K562 (cell line): ENCODE measurements at regions not wholly inside any gene's neighbourhood (a gene's known extent, or its start where the extent isn't known, plus 50 kb on each side); places are given as distances from the start of the nearest gene placed in this dataset.

ENCODE experiments used
- ATAC-seq: fragments of 200-7000 bp; cut with Tn5 transposase; 3 replicates; pipeline ENCODE4 v1.9.1; 2020; ENCODE audit warnings: moderate library complexity
- BruUV-seq: library from RNA; stranded (reverse); fragments of 400-500 nt; replicated peaks from 2 replicates; lab custom pipeline; 2021; lab: Mats Ljungman, UMichigan
- CTCF ChIA-PET: fragments of 300-600 bp; formaldehyde crosslinking; extraction: SDS; loops from one replicate; lab custom pipeline; 2021; ENCODE audit warnings: low intra/inter-chr PET ratio; lab: Yijun Ruan, JAX
- POLR2A ChIA-PET: fragments of 300-600, 350-650 bp; sonication (Branson Sonifier 250); formaldehyde crosslinking; extraction: SDS; loops from one replicate; lab custom pipeline; 2021; ENCODE audit warnings: antibody characterized with exemption, inconsistent platforms; lab: Yijun Ruan, JAX
- DNase-seq, 4 experiments: peaks; one replicate each; pipeline versions ENCODE4 v3.0.0 to v3.0.0-alpha.2; 2011 to 2018; ENCODE audit warnings: low spot score in 3 of 4, mixed read lengths in 3 of 4; ENCODE audit errors: extremely low read depth in 1 of 4
- FAIRE-seq: peaks from 2 replicates; lab custom pipeline; 2011; peaks lifted over from hg19 to GRCh38; lab: Jason Lieb, UNC
- H2AFZ ChIP-seq: 2 replicates; pipeline ENCODE4 v1.6.0; 2011; ENCODE audit warnings: low read depth, low read length, control low read depth, inconsistent platforms
- H3K27ac ChIP-seq: fragments of 200-600 bp; 3 replicates; pipeline ENCODE4 v1.8.0; 2011; ENCODE audit warnings: low read depth, mild to moderate bottlenecking, control low read depth, inconsistent platforms, low read length, moderate library complexity, mixed read lengths; ENCODE audit errors: extremely low read depth
- H3K27me3 ChIP-seq, 2 experiments: fragments of 300-600 bp in 1 of 2; 2 replicates in 1 of 2; 3 replicates in 1 of 2; pipeline versions ENCODE4 v1.6.0 to v1.8.0; 2011; ENCODE audit warnings: inconsistent platforms in 2 of 2, low read length in 2 of 2, mild to moderate bottlenecking in 1 of 2, mixed read lengths in 1 of 2, moderate library complexity in 1 of 2; ENCODE audit not compliant: control insufficient read depth in 2 of 2, insufficient read depth in 2 of 2
- H3K36me3 ChIP-seq: fragments of 300-600 bp; 3 replicates; pipeline ENCODE4 v1.8.0; 2011; ENCODE audit warnings: mild to moderate bottlenecking, low read length, inconsistent platforms; ENCODE audit not compliant: control insufficient read depth, insufficient read depth
- H3K4me1 ChIP-seq, 2 experiments: fragments of 200-600 bp in 1 of 2; replicated peaks in 1 of 2; 2 replicates in 1 of 2; 3 replicates in 1 of 2; pipeline versions ENCODE4 v1.5.1 to v1.8.0; 2011; ENCODE audit warnings: inconsistent platforms in 2 of 2, low read length in 2 of 2, mild to moderate bottlenecking in 1 of 2, mixed read lengths in 1 of 2, moderate library complexity in 1 of 2; ENCODE audit not compliant: control insufficient read depth in 2 of 2, insufficient read depth in 2 of 2
- H3K4me2 ChIP-seq: 2 replicates; pipeline ENCODE4 v1.6.1; 2011; ENCODE audit warnings: low read length, control low read depth, inconsistent platforms, mixed read lengths; ENCODE audit not compliant: insufficient read depth
- H3K4me3 ChIP-seq: fragments of 200-600 bp; sonication (generic), shearing (Covaris generic); 2 replicates; pipeline ENCODE4 v1.5.1; 2016; ENCODE audit warnings: control low read depth, inconsistent platforms
- H3K79me2 ChIP-seq: fragments of 200-600 bp; 3 replicates; pipeline ENCODE4 v1.8.0; 2011; ENCODE audit warnings: low read length, inconsistent platforms; ENCODE audit not compliant: control insufficient read depth, insufficient read depth
- H3K9ac ChIP-seq, 2 experiments: 2 replicates each; pipeline versions ENCODE4 v1.6.0 to v1.6.1; 2011; ENCODE audit warnings: low read depth in 2 of 2, low read length in 2 of 2, control low read depth in 1 of 2, inconsistent platforms in 1 of 2, mild to moderate bottlenecking in 1 of 2, mixed read lengths in 1 of 2; ENCODE audit not compliant: insufficient read depth in 1 of 2
- H3K9me1 ChIP-seq: one replicate; pipeline ENCODE4 v1.6.0; 2011; ENCODE audit warnings: inconsistent platforms, mild to moderate bottlenecking, low read length, moderate library complexity; ENCODE audit not compliant: control insufficient read depth, insufficient read depth
- H3K9me3 ChIP-seq: replicated peaks from 2 replicates; pipeline ENCODE4 v1.5.1; 2011; ENCODE audit warnings: low read depth, low read length, inconsistent platforms; ENCODE audit not compliant: control insufficient read depth, insufficient read depth
- H4K20me1 ChIP-seq: replicated peaks from 2 replicates; pipeline ENCODE4 v1.6.1; 2011; ENCODE audit warnings: low read length, inconsistent platforms, mixed read lengths; ENCODE audit not compliant: control insufficient read depth, insufficient read depth
- E4F1 ChIP-seq: fragments of 250-450 bp; sonication (Bioruptor Pico); IDR thresholded peaks from 2 replicates; pipeline ENCODE4 v1.5.0; 2021; ENCODE audit warnings: mild to moderate bottlenecking, borderline replicate concordance
- MAZ ChIP-seq, 2 experiments: fragments of 450-650 bp in 1 of 2; sonication (generic) in 1 of 2; formaldehyde crosslinking; IDR thresholded peaks in 1 of 2; conservative IDR thresholded peaks in 1 of 2; 2 replicates each; pipeline versions ENCODE4 v1.4.0 to v1.5.0; 2020; ENCODE audit warnings: mild to moderate bottlenecking in 1 of 2, missing genetic modification reagents in 1 of 2
- NFIC ChIP-seq: fragments of 450-650 bp; IDR thresholded peaks from 2 replicates; pipeline ENCODE4 v1.6.1; 2017; ENCODE audit warnings: mild to moderate bottlenecking, inconsistent platforms
- POLR2H ChIP-seq: IDR thresholded peaks from 2 replicates; pipeline ENCODE4 v1.6.1; 2016; ENCODE audit warnings: missing genetic modification characterization, low read depth, mild to moderate bottlenecking, control low read depth, missing compliant biosample characterization, moderate library complexity
- ZNF707 ChIP-seq: fragments of 250-450 bp; sonication (Bioruptor Pico); conservative IDR thresholded peaks from 2 replicates; pipeline ENCODE4 v1.8.0; 2022; ENCODE audit warnings: inconsistent platforms, mild to moderate bottlenecking, moderate library complexity
- WGBS: fragments of 100-300 bp; shearing (Covaris generic); methylation state at CpG from one replicate; pipeline ENCODE4 v1.1.6; 2016; ENCODE audit warnings: low coverage, mixed read lengths; ENCODE audit not compliant: insufficient coverage; ENCODE audit errors: missing lambda C conversion rate; 5-methylcytosine and 5-hydroxymethylcytosine counted together
- in situ Hi-C: fragments of 300-500 bp; cut with MboI; formaldehyde crosslinking; loops from 4 replicates; pipeline ENCODE4 v1.15.0; 2018; ENCODE audit warnings: inconsistent platforms, mixed read lengths
- intact Hi-C: fragments of 100-400 bp; cut with micrococcal nuclease; formaldehyde crosslinking; loops from 2 replicates; pipeline ENCODE4 v1.14.2; 2022

DNA sequence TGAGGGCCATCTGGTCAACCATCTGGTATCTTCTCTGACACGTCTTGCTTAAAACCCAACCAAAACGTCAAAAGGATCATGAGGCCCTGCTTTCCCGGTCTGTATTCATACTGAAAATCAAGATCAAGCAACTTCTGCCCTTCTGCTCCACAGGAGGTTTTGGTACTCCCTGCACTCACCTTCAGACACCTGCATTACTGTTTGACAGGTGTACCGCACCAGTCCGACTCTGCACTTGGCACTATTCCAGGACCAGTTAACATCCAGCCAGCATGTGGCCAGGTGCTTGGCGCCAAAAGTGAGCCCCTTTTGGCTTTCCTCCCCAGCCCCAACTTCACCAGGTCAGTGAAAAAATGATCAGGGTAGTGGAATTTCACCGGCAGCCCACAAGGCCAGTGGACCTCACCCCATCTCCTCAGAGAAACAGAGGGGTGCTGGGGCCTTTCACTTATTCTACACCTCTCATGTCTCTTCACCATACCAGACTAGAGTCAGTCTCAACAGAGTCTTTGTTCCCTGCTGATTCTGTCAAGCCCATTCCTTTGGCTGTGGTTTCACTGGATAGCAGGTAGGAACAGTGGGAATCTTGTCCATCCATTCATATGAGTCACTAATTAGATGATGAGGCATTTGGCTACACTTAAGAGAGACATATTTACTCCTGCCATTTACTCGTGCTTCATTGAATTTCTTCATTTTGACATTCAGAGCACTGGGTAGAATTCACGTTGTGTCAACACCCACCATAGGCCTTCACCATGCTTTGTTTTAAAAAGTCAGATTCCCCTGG lies 85.3 kb downstream of the ZNF726 start:
- H3K4me3 ChIP-seq: no peak overlapping the region
- no peak overlapping the region for H3K9ac ChIP-seq
- in situ Hi-C loops: no loop called here
- H3K27me3 ChIP-seq: no peaks in the 10 kb centered on the region
- ChIA-PET CTCF (no interaction called here), POLR2A (no interaction called here)
- H3K79me2 ChIP-seq: no peaks in the 10 kb centered on the region
- H3K27ac ChIP-seq: no peak overlapping the region
- peaks cover 0 to 4% of the 10 kb centered on the region in 2 experiments; a peak in 1 of 5 replicates for H3K4me1 ChIP-seq
- ATAC-seq (no peak), DNase-seq (no peak), FAIRE-seq (no peak)
- H4K20me1 ChIP-seq: no peaks in the 10 kb centered on the region
- no peaks in the 10 kb centered on the region for H3K9me1 ChIP-seq
- BruUV-seq: no TSS peak
- H3K36me3 ChIP-seq: no peaks in the 10 kb centered on the region
- TF ChIP-seq POLR2H (tag): no peak
- TF ChIP-seq ZNF707 (CRISPR knock-in tag): no peak
- no peak for TF ChIP-seq E4F1
- no peak for TF ChIP-seq MAZ (CRISPR knock-in tag; conservative IDR thresholded peaks at IDR 0.05 in 1 of 2, IDR thresholded peaks at IDR 0.05 in 1 of 2)
- TF ChIP-seq NFIC: peak; percentile 32
- 1% methylated on average over 9 of the region's 9 CpGs for WGBS
- no peak overlapping the region for H3K4me2 ChIP-seq
- H3K9me3 ChIP-seq: 0 out of 2 replicates have a peak, but pooled peaks cover 2% of the 10 kb centered on the region
- intact Hi-C loops: no loop called here
- no peak overlapping the region for H2AFZ ChIP-seq
